GM12873 (cell line): ENCODE measurements at regions not wholly inside any gene's neighbourhood (a gene's known extent, or its start where the extent isn't known, plus 50 kb on each side); places are given as distances from the start of the nearest gene placed in this dataset.

ENCODE experiments used
- TF ChIP-seq, protein P1 (sequence below): IDR thresholded peaks from 2 replicates; pipeline ENCODE4 v1.5.1; 2012; ENCODE audit warnings: low read depth, mild to moderate bottlenecking, moderate library complexity, low read length, control low read depth; ENCODE audit not compliant: insufficient read depth; ENCODE audit errors: missing control alignments

DNA sequence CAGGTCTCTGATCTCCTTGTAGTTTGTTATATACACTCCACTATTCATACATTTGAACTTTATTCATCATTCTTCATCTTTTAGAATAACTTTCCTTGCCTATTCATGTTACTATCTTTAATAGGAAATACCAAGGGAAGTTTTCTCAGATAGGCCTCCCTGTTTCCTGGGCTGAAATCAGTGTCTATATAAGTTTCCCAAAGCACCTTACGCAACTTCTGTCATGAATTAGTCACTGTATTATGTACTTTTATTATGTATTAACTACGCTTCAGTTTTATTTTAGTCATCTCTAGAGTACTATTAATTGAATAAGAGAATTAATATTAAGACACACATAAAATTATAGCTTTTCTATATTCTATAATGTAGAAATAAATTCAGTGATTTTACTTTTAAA is 1481.5 kb downstream of the OTOL1 start:
- TF ChIP-seq, protein P1, sequence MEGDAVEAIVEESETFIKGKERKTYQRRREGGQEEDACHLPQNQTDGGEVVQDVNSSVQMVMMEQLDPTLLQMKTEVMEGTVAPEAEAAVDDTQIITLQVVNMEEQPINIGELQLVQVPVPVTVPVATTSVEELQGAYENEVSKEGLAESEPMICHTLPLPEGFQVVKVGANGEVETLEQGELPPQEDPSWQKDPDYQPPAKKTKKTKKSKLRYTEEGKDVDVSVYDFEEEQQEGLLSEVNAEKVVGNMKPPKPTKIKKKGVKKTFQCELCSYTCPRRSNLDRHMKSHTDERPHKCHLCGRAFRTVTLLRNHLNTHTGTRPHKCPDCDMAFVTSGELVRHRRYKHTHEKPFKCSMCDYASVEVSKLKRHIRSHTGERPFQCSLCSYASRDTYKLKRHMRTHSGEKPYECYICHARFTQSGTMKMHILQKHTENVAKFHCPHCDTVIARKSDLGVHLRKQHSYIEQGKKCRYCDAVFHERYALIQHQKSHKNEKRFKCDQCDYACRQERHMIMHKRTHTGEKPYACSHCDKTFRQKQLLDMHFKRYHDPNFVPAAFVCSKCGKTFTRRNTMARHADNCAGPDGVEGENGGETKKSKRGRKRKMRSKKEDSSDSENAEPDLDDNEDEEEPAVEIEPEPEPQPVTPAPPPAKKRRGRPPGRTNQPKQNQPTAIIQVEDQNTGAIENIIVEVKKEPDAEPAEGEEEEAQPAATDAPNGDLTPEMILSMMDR: no peak

GRCh38 chr3:162984746-162985145 is 1488.1 kb downstream of the OTOL1 start:
- TF ChIP-seq, protein P1: no peak

- TF ChIP-seq, protein P1: no peak
Observed at GRCh38 chr3:162992741-162993140, 1496.1 kb downstream of the OTOL1 start.

DNA sequence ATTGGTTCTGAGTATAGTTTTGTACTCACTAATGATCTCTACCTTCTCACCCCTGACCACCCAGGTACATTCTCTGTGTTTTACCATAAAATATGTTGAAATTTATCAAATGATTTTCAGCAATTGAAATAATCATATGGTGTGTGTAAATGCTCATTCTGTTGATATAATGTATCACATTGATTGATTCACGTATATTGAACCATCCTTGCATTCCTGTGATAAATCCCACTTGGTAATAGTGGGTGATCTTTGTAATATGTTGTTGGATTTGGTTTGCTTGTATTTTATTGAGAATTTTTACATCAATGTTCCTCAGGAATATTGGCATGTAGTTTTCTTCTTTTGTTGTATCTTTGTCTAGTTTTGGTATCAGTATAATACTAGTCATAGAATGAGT is 1497.6 kb downstream of the OTOL1 start:
- TF ChIP-seq, protein P1: no peak

- TF ChIP-seq, protein P1: no peak
Observed at GRCh38 chr3:162996368-162996767, 1499.8 kb downstream of the OTOL1 start.

DNA sequence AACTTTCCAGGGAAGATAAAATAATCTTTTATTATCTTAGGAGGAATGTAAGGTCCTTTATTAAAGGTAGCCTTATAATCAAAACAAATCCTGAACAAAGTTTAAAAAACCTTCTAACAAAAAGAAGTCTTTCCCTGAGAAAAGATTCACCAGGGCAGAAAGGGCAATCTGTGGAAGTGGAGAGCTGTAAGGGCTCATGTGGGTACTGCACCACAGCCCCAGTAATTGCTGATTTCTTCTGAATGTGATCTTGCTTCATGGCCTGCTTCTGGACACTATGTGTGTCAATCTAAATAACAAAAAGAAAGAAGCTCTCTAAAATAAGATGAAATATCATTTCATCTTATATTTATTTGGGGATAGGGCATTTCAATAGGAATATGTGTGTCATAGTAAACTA is 1501.6 kb downstream of the OTOL1 start:
- TF ChIP-seq, protein P1: no peak

- TF ChIP-seq, protein P1: no peak
Observed at GRCh38 chr3:163011596-163011995, 1515.0 kb downstream of the OTOL1 start.
